A549 (cell line): ENCODE measurements at regions not wholly inside any gene's neighbourhood (a gene's known extent, or its start where the extent isn't known, plus 50 kb on each side); places are given as distances from the start of the nearest gene placed in this dataset.

Experiments used
- BCL3 ChIP-seq: fragments of >200 bp; sonication (Bioruptor Twin); formaldehyde crosslinking; IDR thresholded peaks from 3 replicates; pipeline ENCODE4 v1.6.1; 2016
- CEBPB ChIP-seq, 2 experiments: fragments of >200 bp in 1 of 2; sonication (Bioruptor Twin) in 1 of 2; formaldehyde crosslinking in 1 of 2; IDR thresholded peaks; 2 replicates each; pipeline ENCODE4 v1.6.1; 2012 to 2016
- CTCF ChIP-seq: fragments of >200 bp; sonication (Bioruptor Twin); formaldehyde crosslinking; IDR thresholded peaks from 3 replicates; pipeline ENCODE4 v1.5.1; 2016
- HOXA7 ChIP-seq: fragments of 250-450 bp; sonication (Bioruptor Pico); IDR thresholded peaks from 2 replicates; pipeline ENCODE4 v1.5.0; 2020; ENCODE audit warnings: mild to moderate bottlenecking, moderate library complexity
- JUN ChIP-seq, 2 experiments: fragments of >200 bp; sonication (Bioruptor Twin); formaldehyde crosslinking; IDR thresholded peaks; 2 replicates in 1 of 2; 3 replicates in 1 of 2; pipeline ENCODE4 v1.6.1; 2016 to 2017
- KDM1A ChIP-seq: fragments of 200-600 bp; sonication (generic); IDR thresholded peaks from 2 replicates; pipeline ENCODE4 v1.6.1; 2016; ENCODE audit warnings: low read depth, mild to moderate bottlenecking
- MAX ChIP-seq: IDR thresholded peaks from 2 replicates; pipeline ENCODE4 v1.6.1; 2012
- POLR2A ChIP-seq: IDR thresholded peaks from 2 replicates; pipeline ENCODE4 v1.6.1; 2012; ENCODE audit warnings: mild to moderate bottlenecking, low read length
- RAD21 ChIP-seq, 2 experiments: fragments of >200 bp in 1 of 2; sonication (Bioruptor Twin) in 1 of 2; formaldehyde crosslinking in 1 of 2; IDR thresholded peaks in 1 of 2; conservative IDR thresholded peaks in 1 of 2; 2 replicates in 1 of 2; 3 replicates in 1 of 2; pipeline ENCODE4 v1.6.1; 2012 to 2018; ENCODE audit warnings: inconsistent platforms in 1 of 2
- RCOR1 ChIP-seq: fragments of 150-350 bp; IDR thresholded peaks from 2 replicates; pipeline ENCODE4 v1.6.1; 2014; ENCODE audit warnings: antibody characterized with exemption, low read length, low read depth
- RNF2 ChIP-seq: fragments of 200-600 bp; sonication (generic); IDR thresholded peaks from 2 replicates; pipeline ENCODE4 v1.6.1; 2016; ENCODE audit warnings: low read depth, mild to moderate bottlenecking, antibody characterized with exemption, moderate library complexity, borderline replicate concordance

DNA sequence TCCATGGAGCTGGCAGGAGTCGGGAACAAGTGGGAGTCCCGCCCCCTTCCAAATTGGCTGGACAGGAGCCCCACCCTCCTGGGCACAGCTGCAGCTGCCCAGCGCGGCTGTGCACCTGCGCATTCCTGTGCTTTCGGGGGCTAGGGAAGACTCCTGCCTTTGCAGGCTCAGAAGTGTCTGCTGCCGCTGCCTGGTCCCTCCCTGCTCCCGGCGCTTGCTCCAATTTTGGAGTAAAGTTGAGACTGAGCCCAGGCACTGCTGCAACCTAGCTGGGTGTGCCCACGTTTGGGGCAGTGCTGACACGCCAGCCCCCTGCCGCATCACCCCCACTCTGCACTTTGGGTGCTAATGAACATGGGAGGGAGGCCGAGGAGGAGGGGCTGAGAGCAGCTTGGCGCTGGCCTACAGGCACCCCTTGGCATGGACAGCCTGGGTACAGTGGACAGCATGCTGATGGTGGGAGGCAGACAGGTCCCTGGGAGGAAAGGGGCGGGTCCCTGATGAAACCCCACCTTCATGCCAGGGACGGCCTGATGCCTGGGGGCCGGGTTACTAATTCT, 399.2 kb upstream of the CNTN4 start:
- TF ChIP-seq CTCF (no peak), JUN (IDR thresholded peaks at IDR 0.05) (no peak), MAX (no peak), HOXA7 (CRISPR knock-in tag) (no peak), RNF2 (no peak), BCL3 (no peak), KDM1A (no peak), POLR2A (no peak), RCOR1 (no peak), RAD21 (conservative IDR thresholded peaks at IDR 0.05 in 1 of 2, IDR thresholded peaks at IDR 0.05 in 1 of 2) (no peak), CEBPB (IDR thresholded peaks at IDR 0.05) (no peak)
